GM20000 (cell line): ENCODE measurements at regions not wholly inside any gene's neighbourhood (a gene's known extent, or its start where the extent isn't known, plus 50 kb on each side); places are given as distances from the start of the nearest gene placed in this dataset.
A peak's percentile ranks its signal among the peaks of the same experiment; 100 is the strongest.

ENCODE experiments used
- DNase-seq: peaks from one replicate; pipeline ENCODE4 v3.0.0; 2012; ENCODE audit warnings: low spot score
- TF ChIP-seq, protein P1 (sequence below): IDR thresholded peaks from 2 replicates; pipeline ENCODE4 v1.5.1; 2012; ENCODE audit warnings: mild to moderate bottlenecking, control low read depth; ENCODE audit errors: extremely low read depth, missing control alignments

DNA sequence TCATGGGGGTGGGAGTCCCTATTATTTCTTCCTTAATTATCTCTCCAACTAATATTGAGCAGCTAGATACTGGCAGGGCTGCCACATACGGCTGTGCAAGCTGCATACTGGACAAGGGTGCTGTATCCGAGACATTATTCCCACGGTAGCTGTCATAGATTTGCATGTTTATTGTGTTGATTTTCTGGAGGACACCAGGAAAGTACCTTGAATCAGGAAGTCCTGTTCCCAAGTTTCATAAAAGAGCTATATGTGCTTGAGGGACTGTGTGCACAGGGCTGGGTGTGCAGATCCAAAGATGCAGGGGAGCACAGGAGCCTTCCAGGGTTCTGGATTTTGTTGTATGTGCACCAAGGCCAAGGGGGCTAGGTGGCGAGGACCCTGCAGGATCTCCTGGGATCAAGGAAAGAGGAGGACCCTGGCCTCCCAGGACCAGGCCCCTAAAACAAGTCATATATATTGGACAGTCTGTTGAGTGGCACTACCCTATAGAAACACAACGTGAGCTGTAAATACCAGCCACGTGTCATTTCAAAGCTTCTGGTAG is 119.2 kb upstream of the ALDH1A3 start:
- no peak for DNase-seq
- TF ChIP-seq, protein P1, sequence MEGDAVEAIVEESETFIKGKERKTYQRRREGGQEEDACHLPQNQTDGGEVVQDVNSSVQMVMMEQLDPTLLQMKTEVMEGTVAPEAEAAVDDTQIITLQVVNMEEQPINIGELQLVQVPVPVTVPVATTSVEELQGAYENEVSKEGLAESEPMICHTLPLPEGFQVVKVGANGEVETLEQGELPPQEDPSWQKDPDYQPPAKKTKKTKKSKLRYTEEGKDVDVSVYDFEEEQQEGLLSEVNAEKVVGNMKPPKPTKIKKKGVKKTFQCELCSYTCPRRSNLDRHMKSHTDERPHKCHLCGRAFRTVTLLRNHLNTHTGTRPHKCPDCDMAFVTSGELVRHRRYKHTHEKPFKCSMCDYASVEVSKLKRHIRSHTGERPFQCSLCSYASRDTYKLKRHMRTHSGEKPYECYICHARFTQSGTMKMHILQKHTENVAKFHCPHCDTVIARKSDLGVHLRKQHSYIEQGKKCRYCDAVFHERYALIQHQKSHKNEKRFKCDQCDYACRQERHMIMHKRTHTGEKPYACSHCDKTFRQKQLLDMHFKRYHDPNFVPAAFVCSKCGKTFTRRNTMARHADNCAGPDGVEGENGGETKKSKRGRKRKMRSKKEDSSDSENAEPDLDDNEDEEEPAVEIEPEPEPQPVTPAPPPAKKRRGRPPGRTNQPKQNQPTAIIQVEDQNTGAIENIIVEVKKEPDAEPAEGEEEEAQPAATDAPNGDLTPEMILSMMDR, result no peak

- TF ChIP-seq, protein P1, result no peak
- no peak for DNase-seq
Measured at GRCh38 chr15:100761290-100761935, 118.2 kb upstream of the ALDH1A3 start.

- no peak for DNase-seq
- TF ChIP-seq, protein P1, result no peak
Measured at GRCh38 chr15:100762289-100762688, 117.3 kb upstream of the ALDH1A3 start.

DNA sequence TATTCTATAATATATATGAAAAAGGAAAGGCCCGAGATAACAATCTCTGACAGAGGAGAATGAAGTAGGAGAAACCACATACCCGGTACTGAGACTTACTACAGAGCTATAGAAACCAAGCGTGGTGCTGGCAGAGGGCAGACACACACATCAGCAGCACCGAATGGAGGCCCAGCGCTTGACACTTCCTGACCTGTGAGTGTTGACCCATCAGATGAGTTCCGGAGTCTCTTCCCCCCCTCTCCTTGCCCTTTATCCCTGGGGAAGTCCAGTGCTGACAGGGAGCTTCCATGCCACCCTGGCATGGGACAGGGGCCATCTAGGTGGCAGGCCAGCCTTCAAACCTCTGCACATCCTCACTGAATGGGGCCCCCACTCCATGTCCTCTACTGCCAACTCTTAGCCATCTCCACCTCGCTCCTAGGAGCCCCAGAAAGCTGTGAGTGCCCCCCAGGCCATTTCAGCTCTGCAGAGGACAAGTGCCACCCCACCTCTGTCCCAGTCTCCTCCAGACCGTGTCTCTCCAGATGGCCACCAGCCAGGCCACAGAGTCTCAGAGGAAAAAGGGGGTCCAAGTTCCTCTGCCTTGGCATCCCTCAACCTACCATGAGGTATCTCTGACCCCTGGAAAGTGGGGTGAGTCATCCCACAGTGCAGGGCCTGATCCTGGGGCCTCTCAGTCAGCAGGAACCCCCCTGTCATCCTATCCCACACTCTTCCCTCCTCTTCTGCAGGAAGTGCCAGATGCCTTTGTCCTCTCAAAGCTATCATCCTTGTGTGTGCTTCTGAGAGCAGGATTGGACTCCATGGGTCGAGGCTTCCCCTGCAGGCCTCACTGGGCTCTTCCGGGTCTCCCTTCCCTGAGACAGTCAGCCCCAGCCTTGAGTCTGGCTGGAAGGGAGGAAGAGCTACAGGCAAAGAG is 116.5 kb upstream of the ALDH1A3 start:
- TF ChIP-seq, protein P1, result no peak
- peak; percentile 3 for DNase-seq

DNA sequence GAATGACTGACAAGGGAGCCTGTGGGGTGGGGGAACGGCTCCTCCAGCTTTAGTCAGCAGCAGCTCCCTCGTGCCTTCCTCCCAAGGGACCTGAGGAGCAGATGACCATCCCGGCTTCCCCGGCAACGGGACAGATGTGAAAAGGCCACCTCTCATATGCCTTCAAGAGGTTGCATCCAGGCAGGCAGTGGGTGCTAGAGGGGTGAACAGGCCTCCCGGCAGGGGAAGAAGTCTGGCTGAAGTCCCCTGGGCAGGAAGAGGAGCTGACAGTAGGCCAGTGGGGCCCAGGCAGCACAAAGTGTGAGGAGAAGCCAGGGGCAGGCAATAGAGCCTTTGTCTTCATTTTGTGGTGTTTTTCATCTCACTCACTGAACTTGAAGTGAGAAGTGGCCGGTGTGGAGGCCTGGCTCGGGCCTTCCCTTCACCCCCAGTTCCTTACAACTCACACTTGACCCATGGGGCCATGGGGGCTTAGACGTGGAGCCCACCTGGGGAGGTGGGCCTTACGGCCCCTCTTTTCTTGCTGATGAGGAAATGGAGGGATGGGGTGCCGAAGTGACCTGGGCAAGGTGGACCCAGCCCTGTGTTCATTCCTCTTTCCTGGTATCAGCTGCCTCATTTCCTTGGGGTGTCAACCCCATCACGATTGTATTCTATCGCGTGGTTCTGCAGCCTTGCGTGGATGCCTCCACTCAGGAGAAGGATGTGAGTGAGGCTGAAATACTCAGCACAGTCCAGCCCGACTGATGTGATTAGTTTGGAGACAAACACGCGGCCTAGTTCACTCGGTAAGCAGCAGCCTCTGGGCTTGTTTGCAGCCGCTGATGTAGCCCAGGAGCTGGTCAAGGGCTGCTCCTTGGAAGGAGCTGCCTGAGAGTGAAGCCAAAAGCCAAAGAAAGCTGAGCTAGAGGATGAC is 115.5 kb upstream of the ALDH1A3 start:
- TF ChIP-seq, protein P1, result no peak
- DNase-seq, result peak; percentile 2

DNA sequence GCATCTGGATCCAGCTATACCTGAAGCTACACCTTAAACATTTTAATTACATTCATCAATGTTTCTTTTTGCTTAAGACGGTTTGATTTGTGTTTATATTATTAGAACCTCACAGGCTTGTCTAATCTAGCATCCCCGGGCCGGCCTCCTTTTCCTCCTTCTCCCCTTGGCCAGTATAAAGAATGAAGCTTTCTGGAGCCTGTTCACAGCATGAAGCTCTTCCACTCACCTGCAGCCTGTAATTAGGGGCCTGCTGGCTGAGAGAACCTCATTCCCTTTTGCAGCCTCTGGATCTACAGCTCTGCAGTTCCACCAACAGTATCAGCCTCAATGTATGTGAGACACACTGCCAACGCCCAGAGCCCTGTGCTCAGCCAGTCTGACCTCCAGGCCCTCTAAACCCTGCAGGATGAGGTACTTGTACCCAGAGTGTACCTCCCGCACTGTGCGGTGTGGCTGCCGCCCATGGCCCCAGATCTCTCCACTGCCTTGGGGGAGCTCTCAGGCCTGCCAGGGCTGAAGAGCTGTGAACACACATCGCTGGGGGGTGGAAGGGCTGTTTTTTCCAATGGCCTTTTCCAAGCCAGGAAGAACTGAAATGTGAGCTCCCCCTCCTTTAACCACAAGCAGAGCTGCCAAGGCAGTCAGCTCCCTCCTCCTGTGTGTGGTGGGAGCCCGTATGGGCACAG is 114.7 kb upstream of the ALDH1A3 start:
- DNase-seq, result peak; percentile 7
- TF ChIP-seq, protein P1, result no peak
